NOMO-1 (cell line): ENCODE measurements at regions not wholly inside any gene's neighbourhood (a gene's known extent, or its start where the extent isn't known, plus 50 kb on each side); places are given as distances from the start of the nearest gene placed in this dataset.
A peak's percentile ranks its signal among the peaks of the same experiment; 100 is the strongest.
"Not testable (repeated sequence)": the region's sequence is repeated elsewhere in the genome, so short reads cannot be mapped to it uniquely, and the experiment has no call there.

ENCODE experiments used
- DNase-seq, 2 experiments: peaks; one replicate each; lab custom pipeline; 2025; ENCODE audit not compliant: unreplicated experiment in 2 of 2; lab: John Stamatoyannopoulos, UW

DNA sequence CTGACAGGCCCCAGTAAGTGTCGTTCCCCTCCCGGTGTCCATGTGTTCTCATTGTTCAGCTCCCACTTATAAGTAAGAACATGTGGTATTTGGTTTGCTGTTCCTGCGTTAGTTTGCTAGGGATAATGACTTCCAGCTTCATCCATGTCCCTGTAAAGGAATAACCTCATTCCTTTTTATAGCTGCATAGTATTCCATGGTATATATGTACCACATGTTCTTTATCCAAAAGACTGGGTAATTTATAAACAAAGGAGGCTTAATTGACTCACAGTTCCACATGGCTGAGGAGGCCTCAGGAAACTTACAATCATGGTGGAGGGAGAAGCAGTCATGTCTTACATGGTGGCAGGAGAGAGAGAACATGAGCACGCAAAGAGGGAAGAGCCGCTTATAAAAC lies 79.6 kb upstream of the CACUL1 start:
- not testable (repeated sequence) for DNase-seq

DNA sequence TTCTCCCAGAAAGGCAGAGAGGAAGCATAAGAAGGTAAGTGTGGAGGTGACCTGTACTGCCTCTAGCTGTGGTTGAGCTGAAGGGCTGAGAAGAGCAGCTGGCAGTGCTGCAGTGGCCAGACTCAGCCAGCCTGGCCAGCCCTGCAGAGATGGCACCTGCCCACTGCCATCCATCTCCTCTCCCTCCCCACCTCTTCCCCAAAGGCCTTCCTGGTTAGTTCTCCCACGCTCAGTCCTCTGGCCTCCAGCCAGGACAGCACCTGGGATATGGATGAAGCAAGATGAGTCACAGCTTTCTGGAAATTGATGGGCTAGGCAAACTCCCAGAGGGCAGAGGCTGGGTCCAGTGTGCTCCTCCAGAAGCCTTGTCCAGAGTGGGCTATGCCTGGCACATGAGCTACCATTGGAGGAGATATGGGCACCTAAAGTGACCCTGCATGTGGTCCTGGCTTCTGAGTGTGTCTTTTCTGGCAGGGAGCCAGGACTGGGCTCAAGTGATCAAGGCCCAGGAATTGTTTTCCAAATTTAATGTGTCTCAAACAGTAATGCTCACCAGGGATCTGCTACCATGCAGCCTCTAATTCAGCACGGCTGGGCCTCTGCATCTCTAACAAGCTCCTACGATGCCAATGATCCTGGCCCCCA lies 81.0 kb upstream of the CACUL1 start:
- DNase-seq, result no peak

- DNase-seq, result no peak
These were observed 83.6 kb upstream of the CACUL1 start for GRCh38 chr10:118838364-118838763.

- DNase-seq, result no peak
These were observed 84.6 kb upstream of the CACUL1 start for GRCh38 chr10:118839348-118839747.

GRCh38 chr10:118840071-118840775 lies 85.5 kb upstream of the CACUL1 start:
- no peak for DNase-seq

GRCh38 chr10:118840776-118841468 lies 86.2 kb upstream of the CACUL1 start:
- no peak for DNase-seq

GRCh38 chr10:118841881-118842605 lies 87.3 kb upstream of the CACUL1 start:
- no peak for DNase-seq

DNA sequence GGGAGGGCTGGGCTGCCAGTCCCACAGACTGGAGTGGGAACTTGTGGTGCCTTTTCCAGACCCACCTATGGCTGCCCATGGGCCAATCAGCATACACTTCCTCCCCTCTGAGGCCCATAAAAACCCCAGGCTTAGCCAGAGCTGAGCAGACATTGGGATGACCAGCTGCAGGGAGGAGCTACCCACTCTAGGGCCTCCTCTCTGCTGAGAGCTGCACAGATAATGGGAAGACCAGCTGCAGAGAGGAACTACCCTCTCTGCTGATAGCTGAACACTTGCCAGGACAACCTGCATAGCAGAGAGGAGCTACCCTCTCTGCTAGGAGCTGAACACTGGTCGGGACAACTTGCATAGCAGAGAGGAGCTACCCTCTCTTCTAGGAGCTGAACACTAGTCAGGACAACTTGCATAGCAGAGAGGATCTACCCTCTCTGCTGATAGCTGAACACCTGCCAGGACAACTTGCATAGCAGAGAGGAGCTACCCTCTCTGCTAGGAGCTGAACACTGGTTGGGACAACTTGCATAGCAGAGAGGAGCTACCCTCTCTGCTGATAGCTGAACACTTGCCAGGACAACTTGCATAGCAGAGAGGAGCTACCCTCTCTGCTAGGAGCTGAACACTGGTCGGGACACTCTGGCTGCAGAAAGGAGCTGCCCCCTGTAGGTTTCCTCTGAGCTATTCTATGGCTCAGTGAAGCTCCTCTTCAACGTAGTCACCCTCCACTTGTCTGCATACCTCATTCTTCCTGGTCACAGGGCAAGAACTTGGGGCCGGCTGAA lies 88.3 kb upstream of the CACUL1 start:
- no peak for DNase-seq

- no peak for DNase-seq
These were observed 89.0 kb upstream of the CACUL1 start for GRCh38 chr10:118843647-118844265.

GRCh38 chr10:118844731-118845521 lies 90.2 kb upstream of the CACUL1 start:
- no peak for DNase-seq

DNA sequence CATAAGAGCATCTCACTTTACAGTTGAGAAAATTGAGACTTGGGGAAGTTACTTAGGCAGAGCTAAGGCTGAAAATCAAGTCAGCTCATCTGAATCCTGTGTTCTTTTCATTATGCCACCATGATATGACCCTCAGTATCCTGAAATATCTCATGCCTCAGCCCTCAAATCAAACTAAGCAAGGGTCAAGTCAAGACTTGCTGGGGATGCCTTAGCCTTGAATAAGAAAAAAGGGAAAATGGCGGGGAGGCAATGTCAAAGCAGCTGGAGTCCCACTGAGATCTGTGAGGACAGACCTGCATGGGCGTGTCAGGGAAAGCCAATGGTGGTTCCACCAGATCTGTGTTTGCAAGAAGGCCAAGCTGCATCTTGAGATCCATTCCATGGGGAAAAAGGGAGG lies 91.0 kb upstream of the CACUL1 start:
- DNase-seq, result no peak

GRCh38 chr10:118850418-118851061 lies 95.8 kb upstream of the CACUL1 start:
- peak; percentile 30 to 51 for DNase-seq

GRCh38 chr10:118851062-118852035 lies 96.6 kb upstream of the CACUL1 start:
- DNase-seq, result peak; percentile 18 to 28

DNA sequence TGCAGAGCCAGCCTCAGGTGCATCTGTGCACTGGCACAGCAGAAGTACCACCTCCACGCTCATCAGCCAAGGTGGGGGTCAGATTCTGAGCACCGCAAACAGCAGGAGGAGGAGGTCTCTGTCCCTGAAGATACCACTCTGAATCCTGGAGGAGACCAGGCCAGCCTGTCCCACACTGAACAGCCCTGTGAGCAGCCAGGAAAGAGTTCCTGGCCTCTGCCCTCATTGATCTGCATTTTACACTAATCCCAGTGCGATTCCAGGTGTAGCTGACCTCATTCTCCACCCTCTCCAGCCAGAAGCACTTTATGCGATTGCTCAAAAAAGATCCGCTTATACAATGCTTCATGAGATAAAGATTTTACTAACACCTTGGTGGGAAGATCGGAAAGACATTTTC lies 99.1 kb upstream of the CACUL1 start:
- DNase-seq, result no peak

DNA sequence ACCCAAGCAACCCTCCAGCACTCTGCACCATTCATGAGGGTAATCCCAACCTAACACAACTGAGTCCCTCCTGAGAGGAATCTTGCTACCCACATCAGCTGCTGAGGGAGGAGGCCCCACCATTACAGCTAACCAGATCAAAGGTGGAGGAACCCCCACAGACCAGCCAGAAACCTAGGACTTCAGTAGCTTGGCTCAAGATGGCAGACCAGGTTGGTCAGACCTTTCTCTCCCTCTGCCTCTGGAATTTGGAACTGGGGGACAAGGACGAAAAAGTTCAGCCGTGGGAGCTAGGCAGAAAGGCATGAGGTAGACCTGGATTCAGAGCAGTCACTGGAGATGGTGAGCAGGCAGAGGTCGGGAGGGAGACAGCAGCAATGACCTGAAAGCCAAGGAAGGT lies 101.3 kb upstream of the CACUL1 start:
- no peak for DNase-seq

DNA sequence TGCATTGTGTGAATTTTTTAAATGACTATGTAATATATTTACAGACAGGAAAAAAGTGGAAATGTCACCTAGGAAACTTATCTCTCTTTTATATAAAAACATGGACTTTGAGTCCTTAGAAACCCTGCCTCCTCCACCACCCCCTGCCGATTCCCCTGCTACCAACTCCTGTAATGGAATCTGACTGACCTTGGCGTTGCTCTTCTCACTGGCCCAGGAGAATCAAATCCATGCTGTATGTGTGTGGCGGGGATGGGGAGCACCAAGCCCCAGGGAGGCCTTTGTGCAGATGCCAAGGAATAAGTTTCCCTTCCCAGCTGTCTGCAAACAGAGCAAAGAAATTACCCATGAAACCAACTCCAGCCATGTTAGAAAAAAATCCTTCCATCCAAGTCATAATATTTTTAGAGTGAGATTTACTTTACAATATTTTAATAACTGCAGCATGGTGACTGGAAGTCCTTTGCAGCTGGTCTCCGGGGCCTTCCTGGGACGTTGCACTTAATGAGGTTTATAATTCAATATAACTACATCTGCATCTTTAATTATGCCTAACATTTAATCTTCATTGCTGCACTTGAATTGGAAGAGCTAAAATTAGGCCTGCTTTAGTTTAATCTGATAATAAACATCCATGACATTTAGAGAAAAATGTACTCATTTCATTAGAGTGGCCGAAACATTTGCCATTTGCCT lies 111.4 kb upstream of the CACUL1 start:
- no peak for DNase-seq

GRCh38 chr10:118867768-118868167 lies 113.0 kb upstream of the CACUL1 start:
- DNase-seq, result no peak
